GM18867 (cell line): ENCODE measurements at regions not wholly inside any gene's neighbourhood (a gene's known extent, or its start where the extent isn't known, plus 50 kb on each side); places are given as distances from the start of the nearest gene placed in this dataset.
A peak's percentile ranks its signal among the peaks of the same experiment; 100 is the strongest.

Source experiments
- ATAC-seq: cut with Tn5 transposase; IDR thresholded peaks from one replicate; pipeline ENCODE4 v1.9.1; 2021; ENCODE audit warnings: mild to moderate bottlenecking, moderate library complexity; ENCODE audit not compliant: unreplicated experiment

DNA sequence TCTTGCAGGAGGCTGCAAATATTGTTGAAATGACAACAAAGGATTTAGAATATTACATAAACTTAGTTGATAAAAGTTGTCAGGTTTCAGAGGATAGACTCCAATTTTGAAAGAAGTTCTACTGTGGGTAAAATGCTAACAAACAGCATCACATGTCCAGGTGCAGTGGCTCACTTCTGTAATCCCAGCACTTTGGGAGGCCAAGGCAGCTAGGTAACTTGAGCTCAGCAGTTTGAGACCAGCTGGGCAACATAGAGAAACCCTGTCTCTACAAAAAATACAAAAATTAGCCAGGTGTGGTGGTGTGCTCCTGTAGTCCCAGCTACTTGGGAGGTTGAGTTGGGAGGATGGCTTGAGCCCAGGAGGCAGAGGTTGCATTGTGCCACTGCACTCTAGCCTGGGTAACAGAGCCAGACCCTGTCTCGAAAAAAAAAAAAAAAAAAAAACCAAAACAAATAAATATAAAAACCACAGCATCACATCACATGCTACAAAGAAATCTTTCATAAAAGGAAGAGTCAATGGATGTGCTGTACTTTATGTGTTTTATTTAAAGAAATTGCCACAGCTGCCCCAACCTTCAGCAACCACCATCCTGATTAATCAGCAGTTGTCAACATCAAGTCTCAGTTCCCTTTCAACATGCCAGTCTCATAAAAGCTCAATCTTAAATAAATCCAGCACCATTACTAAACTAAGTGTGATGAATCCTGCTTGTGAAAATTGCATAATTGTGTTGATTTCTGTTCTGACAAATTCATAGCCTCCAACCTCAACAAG is 83.2 kb upstream of the MBL2 start:
- no peak for ATAC-seq

DNA sequence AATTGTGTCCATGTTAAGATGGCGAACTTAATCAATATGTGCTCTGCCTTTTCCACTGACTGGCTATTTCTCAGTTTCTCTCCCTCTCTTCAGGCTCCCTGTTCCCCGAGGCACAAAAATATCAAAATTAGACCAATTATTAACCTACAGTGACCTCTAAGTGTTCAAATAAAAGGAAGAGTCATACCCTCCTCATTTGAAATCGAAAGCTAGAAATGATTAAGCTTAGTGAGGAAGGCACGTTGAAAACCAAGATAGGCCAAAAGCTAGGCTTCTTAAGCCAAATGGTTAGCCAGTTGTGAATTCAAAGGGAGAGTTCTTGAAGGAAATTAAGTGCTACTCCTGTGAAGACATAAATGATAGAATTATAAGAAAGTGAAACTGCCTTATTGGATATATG is 81.1 kb upstream of the MBL2 start:
- peak; percentile 70 for ATAC-seq

DNA sequence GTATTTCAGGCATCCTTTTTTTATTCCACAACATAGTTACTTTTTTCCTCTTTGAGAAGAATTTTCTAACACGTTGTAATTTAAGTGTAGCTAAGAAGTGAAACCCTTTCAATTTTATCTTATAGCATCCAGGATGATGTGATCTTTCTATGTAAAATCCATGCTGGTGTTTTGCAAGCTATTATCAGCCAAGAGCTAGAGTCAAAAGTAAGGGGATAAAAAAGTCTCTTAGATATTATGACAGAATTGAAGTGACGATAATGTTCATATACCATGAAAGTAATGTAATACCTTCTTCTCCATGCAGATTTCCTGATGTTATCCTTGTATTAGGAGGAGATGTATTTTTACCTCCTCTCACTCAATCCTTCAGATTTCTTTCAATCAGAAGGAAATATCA is 64.2 kb upstream of the MBL2 start:
- no peak for ATAC-seq
